Activated B cell treated with CpG ODN at 0.5 μM for 24 hours (primary cell): ENCODE measurements at regions not wholly inside any gene's neighbourhood (a gene's known extent, or its start where the extent isn't known, plus 50 kb on each side); places are given as distances from the start of the nearest gene placed in this dataset.

Source experiments
- ATAC-seq: fragments of 200-7000 bp; cut with Tn5 transposase; one replicate; pipeline ENCODE4 v1.10.0; 2021; ENCODE audit warnings: low read depth, mild to moderate bottlenecking, moderate library complexity
- CTCF ChIA-PET: fragments of 350-600 bp; sonication (Branson Sonifier 250); formaldehyde crosslinking; loops from one replicate; lab custom pipeline; 2021; ENCODE audit warnings: antibody characterized with exemption; lab: Charles Lee
- POLR2A ChIA-PET: fragments of 350-600 bp; sonication (Branson Sonifier 250); formaldehyde crosslinking; loops from one replicate; lab custom pipeline; 2021; ENCODE audit warnings: antibody characterized with exemption; lab: Charles Lee
- DNase-seq: peaks from one replicate; pipeline ENCODE4 v3.0.0; 2022
- H3K27ac Mint-ChIP-seq: one replicate; pipeline ENCODE4 v1.8.0; 2020; ENCODE audit warnings: mixed read lengths
- H3K27me3 Mint-ChIP-seq: one replicate; pipeline ENCODE4 v1.8.0; 2021; ENCODE audit warnings: mixed read lengths
- H3K36me3 Mint-ChIP-seq: one replicate; pipeline ENCODE4 v1.8.0; 2021; ENCODE audit warnings: low read depth, mixed read lengths
- H3K4me1 Mint-ChIP-seq: one replicate; pipeline ENCODE4 v1.8.0; 2021; ENCODE audit warnings: mixed read lengths
- H3K4me3 Mint-ChIP-seq: one replicate; pipeline ENCODE4 v1.8.0; 2020; ENCODE audit warnings: mild to moderate bottlenecking, mixed read lengths
- H3K9me3 Mint-ChIP-seq: one replicate; pipeline ENCODE4 v1.8.0; 2020; ENCODE audit warnings: mixed read lengths
- CTCF ChIP-seq: fragments of 200-600 bp; IDR thresholded peaks from one replicate; pipeline ENCODE4 v1.8.0; 2022; ENCODE audit warnings: antibody characterized with exemption, mild to moderate bottlenecking
- intact Hi-C: fragments of 100-400 bp; cut with micrococcal nuclease; formaldehyde crosslinking; loops from one replicate; pipeline ENCODE4 v1.15.1; 2024

GRCh38 chr11:116172851-116173250, 599.9 kb downstream of the BUD13 start:
- H3K4me1 Mint-ChIP-seq: no peaks in the 10 kb centered on the region
- no peaks in the 10 kb centered on the region for H3K36me3 Mint-ChIP-seq
- ATAC-seq (no peak), DNase-seq (no peak)
- H3K27ac Mint-ChIP-seq: no peak overlapping the region
- intact Hi-C loops: no loop called here
- H3K4me3 Mint-ChIP-seq: no peak overlapping the region
- H3K9me3 Mint-ChIP-seq: no peaks in the 10 kb centered on the region
- ChIA-PET POLR2A (no interaction called here), CTCF (no interaction called here)
- peaks cover 12% of the 10 kb centered on the region for H3K27me3 Mint-ChIP-seq
- no peak for TF ChIP-seq CTCF

GRCh38 chr11:116172156-116172555, 600.6 kb downstream of the BUD13 start:
- Mint-ChIP-seq H3K36me3 (no peaks in the 10 kb centered on the region), H3K27me3 (peaks cover 12% of the 10 kb centered on the region), H3K4me1 (no peaks in the 10 kb centered on the region), H3K9me3 (no peaks in the 10 kb centered on the region), H3K4me3 (no peak overlapping the region), H3K27ac (no peak overlapping the region)
- CTCF ChIA-PET: interaction anchor here (0.9 kb wide), 1 partner anchor 13 kb away, joined by 3 read pairs; no protein-coding TSS in a partner anchor
- DNase-seq (no peak), ATAC-seq (no peak)
- intact Hi-C loops: no loop called here
- no peak for TF ChIP-seq CTCF
- POLR2A ChIA-PET: no interaction called here

GRCh38 chr11:116171271-116172140, 601.3 kb downstream of the BUD13 start:
- Mint-ChIP-seq H3K4me3 (no peak overlapping the region), H3K27ac (no peak overlapping the region), H3K36me3 (no peaks in the 10 kb centered on the region), H3K4me1 (no peaks in the 10 kb centered on the region), H3K27me3 (peaks cover 12% of the 10 kb centered on the region), H3K9me3 (no peaks in the 10 kb centered on the region)
- TF ChIP-seq CTCF: no peak
- no peak for ATAC-seq
- no peak for DNase-seq
- ChIA-PET CTCF (interaction anchor here (0.9 kb wide), 1 partner anchor 13 kb away, joined by 3 read pairs; no protein-coding TSS in a partner anchor), POLR2A (interaction anchor here (0.7 kb wide), 1 partner anchor 81 kb away, joined by 5 read pairs; no protein-coding TSS in a partner anchor)
- intact Hi-C loops: no loop called here

GRCh38 chr11:116170526-116171120, 602.2 kb downstream of the BUD13 start:
- ChIA-PET POLR2A (interaction anchor here (0.6 to 0.7 kb wide), 2 partner anchors 80 to 648 kb away, joined by 5 to 6 read pairs; no protein-coding TSS in a partner anchor), CTCF (no interaction called here)
- intact Hi-C loops: no loop called here
- Mint-ChIP-seq H3K4me1 (no peaks in the 10 kb centered on the region), H3K27ac (no peak overlapping the region), H3K4me3 (no peak overlapping the region), H3K27me3 (peaks cover 11% of the 10 kb centered on the region), H3K36me3 (no peaks in the 10 kb centered on the region), H3K9me3 (no peaks in the 10 kb centered on the region)
- DNase-seq: no peak
- no peak for TF ChIP-seq CTCF
- ATAC-seq: no peak

DNA sequence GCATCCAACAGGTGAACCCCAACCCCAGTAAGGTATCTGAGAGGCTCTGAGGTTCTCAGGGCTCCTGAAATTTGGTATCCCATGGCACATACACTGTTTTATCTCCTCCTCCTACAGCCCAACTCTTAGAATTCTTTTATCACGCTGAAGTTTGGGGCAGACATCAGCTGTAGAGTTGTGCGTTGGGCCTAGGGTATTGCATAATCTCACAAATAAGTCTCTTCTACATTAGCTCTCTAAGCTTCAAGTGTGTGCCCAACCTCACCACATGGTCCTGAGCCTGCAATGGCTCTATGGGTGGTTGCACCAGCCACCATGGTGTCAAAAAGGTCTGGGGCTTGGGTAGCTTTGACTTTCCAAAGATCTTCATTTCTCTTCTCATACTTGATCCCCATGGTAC, 603.0 kb downstream of the BUD13 start:
- H3K9me3 Mint-ChIP-seq: no peaks in the 10 kb centered on the region
- ChIA-PET POLR2A (interaction anchor here (0.6 kb wide), 1 partner anchor 647 kb away, joined by 6 read pairs; no protein-coding TSS in a partner anchor), CTCF (no interaction called here)
- H3K27ac Mint-ChIP-seq: no peak overlapping the region
- peaks cover 8% of the 10 kb centered on the region for H3K27me3 Mint-ChIP-seq
- no peak for DNase-seq
- H3K4me3 Mint-ChIP-seq: no peak overlapping the region
- no peaks in the 10 kb centered on the region for H3K36me3 Mint-ChIP-seq
- no peak for TF ChIP-seq CTCF
- intact Hi-C loops: no loop called here
- ATAC-seq: no peak
- H3K4me1 Mint-ChIP-seq: no peaks in the 10 kb centered on the region
